RPMI7951 (cell line): ENCODE measurements at regions not wholly inside any gene's neighbourhood (a gene's known extent, or its start where the extent isn't known, plus 50 kb on each side); places are given as distances from the start of the nearest gene placed in this dataset.
"Not testable (repeated sequence)": the region's sequence is repeated elsewhere in the genome, so short reads cannot be mapped to it uniquely, and the experiment has no call there.

Experiments used
- DNase-seq: peaks from one replicate; pipeline ENCODE4 v3.0.0-alpha.2; 2012; ENCODE audit warnings: low read depth

GRCh38 chr14:105931808-105932483, 405.6 kb downstream of the TMEM121 start:
- no peak for DNase-seq

GRCh38 chr14:105933238-105933637, 406.9 kb downstream of the TMEM121 start:
- DNase-seq = no peak

- no peak for DNase-seq
Observed at GRCh38 chr14:105935384-105935783, 409.0 kb downstream of the TMEM121 start.

GRCh38 chr14:105937253-105938054, 411.1 kb downstream of the TMEM121 start:
- DNase-seq = no peak

- no peak for DNase-seq
Observed at GRCh38 chr14:105938055-105938863, 411.9 kb downstream of the TMEM121 start.

- no peak for DNase-seq
Observed at GRCh38 chr14:105938959-105939358, 412.6 kb downstream of the TMEM121 start.

GRCh38 chr14:105939810-105940508, 413.6 kb downstream of the TMEM121 start:
- DNase-seq = no peak

- DNase-seq = no peak
Observed at GRCh38 chr14:105940534-105941225, 414.3 kb downstream of the TMEM121 start.

- DNase-seq = no peak
Observed at GRCh38 chr14:105941226-105942166, 415.1 kb downstream of the TMEM121 start.

- DNase-seq = not testable (repeated sequence)
Observed at GRCh38 chr14:105942725-105943124, 416.3 kb downstream of the TMEM121 start.

GRCh38 chr14:105943973-105944602, 417.7 kb downstream of the TMEM121 start:
- DNase-seq = no peak

GRCh38 chr14:105944632-105945610, 418.5 kb downstream of the TMEM121 start:
- DNase-seq = peak; percentile 52

- DNase-seq = no peak
Observed at GRCh38 chr14:105945896-105946295, 419.5 kb downstream of the TMEM121 start.

- DNase-seq = no peak
Observed at GRCh38 chr14:105947599-105947998, 421.2 kb downstream of the TMEM121 start.

- DNase-seq = not testable (repeated sequence)
Observed at GRCh38 chr14:105948955-105949354, 422.6 kb downstream of the TMEM121 start.

- DNase-seq = not testable (repeated sequence)
Observed at GRCh38 chr14:105950364-105950892, 424.0 kb downstream of the TMEM121 start.

GRCh38 chr14:105951399-105951798, 425.0 kb downstream of the TMEM121 start:
- no peak for DNase-seq

GRCh38 chr14:105952222-105952621, 425.8 kb downstream of the TMEM121 start:
- DNase-seq = no peak
